HepG2 (cell line): ENCODE measurements at regions not wholly inside any gene's neighbourhood (a gene's known extent, or its start where the extent isn't known, plus 50 kb on each side); places are given as distances from the start of the nearest gene placed in this dataset.

Experiments
- ATAC-seq: fragments of 200-7000 bp; cut with Tn5 transposase; 3 replicates; pipeline ENCODE4 v1.9.1; 2020; ENCODE audit warnings: mild to moderate bottlenecking, moderate library complexity
- BruUV-seq: library from RNA; stranded (reverse); fragments of 400-500 nt; replicated peaks from 2 replicates; lab custom pipeline; 2021; lab: Mats Ljungman, UMichigan
- CTCF ChIA-PET: fragments of 300-600 bp; formaldehyde crosslinking; extraction: SDS; loops from one replicate; lab custom pipeline; 2021; ENCODE audit warnings: low total read pairs, inconsistent platforms, low intra/inter-chr PET ratio; lab: Yijun Ruan, JAX
- POLR2A ChIA-PET: fragments of 350-600 bp; sonication (Branson Sonifier 250); formaldehyde crosslinking; loops from one replicate; lab custom pipeline; 2020; ENCODE audit warnings: antibody characterized with exemption, inconsistent platforms; lab: Yijun Ruan, JAX
- DNase-seq: peaks from one replicate; pipeline ENCODE4 v3.0.0-alpha.2; 2015; ENCODE audit warnings: low spot score
- FAIRE-seq: peaks from 3 replicates; lab custom pipeline; 2011; peaks lifted over from hg19 to GRCh38; lab: Jason Lieb, UNC
- H2AFZ ChIP-seq: one replicate; pipeline ENCODE4 v1.6.1; 2011; ENCODE audit warnings: low read length, inconsistent platforms
- H3K27ac ChIP-seq: fragments of 300-600 bp; 3 replicates; pipeline ENCODE4 v1.8.0; 2011; ENCODE audit warnings: mixed run types, mild to moderate bottlenecking, mixed read lengths, low read length, inconsistent platforms; ENCODE audit not compliant: insufficient read depth; ENCODE audit errors: extremely low read length
- H3K27me3 ChIP-seq, 2 experiments: fragments of 200-600 bp in 1 of 2; 2 replicates in 1 of 2; 3 replicates in 1 of 2; pipeline versions ENCODE4 v1.6.0 to v1.8.0; 2011; ENCODE audit warnings: low read length in 2 of 2, mild to moderate bottlenecking in 2 of 2, moderate library complexity in 2 of 2, inconsistent platforms in 1 of 2; ENCODE audit not compliant: insufficient read depth in 2 of 2, control insufficient read depth in 1 of 2
- H3K36me3 ChIP-seq, 2 experiments: fragments of 200-600 bp in 1 of 2; replicated peaks in 1 of 2; 2 replicates in 1 of 2; 3 replicates in 1 of 2; pipeline versions ENCODE4 v1.5.1 to v1.8.0; 2011; ENCODE audit warnings: low read length in 2 of 2, inconsistent platforms in 1 of 2; ENCODE audit not compliant: insufficient read depth in 2 of 2, control insufficient read depth in 1 of 2
- H3K4me1 ChIP-seq: 2 replicates; pipeline ENCODE4 v1.5.1; 2012; ENCODE audit warnings: low read length, inconsistent platforms; ENCODE audit not compliant: insufficient read depth
- H3K4me2 ChIP-seq: 2 replicates; pipeline ENCODE4 v1.6.0; 2011; ENCODE audit warnings: low read depth, low read length, inconsistent platforms
- H3K4me3 ChIP-seq, 3 experiments: fragments of 200-600 bp in 1 of 3; sonication (generic), shearing (Covaris generic) in 1 of 3; replicated peaks in 1 of 3; 2 replicates each; pipeline ENCODE4 v1.5.1; 2011 to 2016; ENCODE audit warnings: low read length in 3 of 3, inconsistent platforms in 2 of 3, low read depth in 2 of 3, mild to moderate bottlenecking in 2 of 3, control low read depth in 1 of 3, mixed read lengths in 1 of 3; ENCODE audit not compliant: insufficient read depth in 1 of 3
- H3K79me2 ChIP-seq: one replicate; pipeline ENCODE4 v1.6.1; 2011; ENCODE audit warnings: low read length, inconsistent platforms; ENCODE audit not compliant: insufficient read depth
- H3K9ac ChIP-seq: 2 replicates; pipeline ENCODE4 v1.6.0; 2011; ENCODE audit warnings: mild to moderate bottlenecking, low read depth, low read length, inconsistent platforms; ENCODE audit not compliant: insufficient read depth
- H3K9me3 ChIP-seq: 2 replicates; pipeline ENCODE4 v1.5.1; 2012; ENCODE audit warnings: mild to moderate bottlenecking, low read length
- H4K20me1 ChIP-seq: 2 replicates; pipeline ENCODE4 v1.6.0; 2011; ENCODE audit warnings: inconsistent platforms, mild to moderate bottlenecking, low read length, moderate library complexity; ENCODE audit not compliant: insufficient read depth
- BCL6 ChIP-seq: IDR thresholded peaks from 2 replicates; pipeline ENCODE4 v1.6.1; 2016; ENCODE audit warnings: missing genetic modification reagents, missing compliant biosample characterization
- MZF1 ChIP-seq: sonication (generic); formaldehyde crosslinking; IDR thresholded peaks from 2 replicates; pipeline ENCODE4 v1.8.1; 2023; ENCODE audit warnings: mild to moderate bottlenecking, missing genetic modification reagents, borderline replicate concordance
- SKI ChIP-seq: fragments of 450-650 bp; IDR thresholded peaks from one replicate; pipeline ENCODE4 v1.6.1; 2018; ENCODE audit warnings: mild to moderate bottlenecking; ENCODE audit not compliant: partially characterized antibody
- ZBTB8A ChIP-seq: sonication (generic); formaldehyde crosslinking; IDR thresholded peaks from 2 replicates; pipeline ENCODE4 v1.4.0; 2020; ENCODE audit warnings: mild to moderate bottlenecking, low read depth, missing genetic modification reagents, borderline replicate concordance
- ZNF10 ChIP-seq: sonication (generic); formaldehyde crosslinking; IDR thresholded peaks from 2 replicates; pipeline ENCODE4 v1.4.0; 2020; ENCODE audit warnings: mild to moderate bottlenecking, low read depth, missing genetic modification reagents, borderline replicate concordance
- WGBS: methylation state at CpG from one replicate; pipeline ENCODE4 v1.1.6; 2017; ENCODE audit warnings: low lambda C conversion rate; 5-methylcytosine and 5-hydroxymethylcytosine counted together
- in situ Hi-C: cut with HindIII; loops from 2 replicates; pipeline ENCODE4 v1.10.0; 2017; ENCODE audit warnings: low pct_unique_long_range_greater_than_20kb; ENCODE audit not compliant: extremely low pct_ligation_motif_present
- intact Hi-C: fragments of 100-400 bp; cut with micrococcal nuclease; formaldehyde crosslinking; loops from one replicate; pipeline ENCODE4 v1.10.0; 2022; ENCODE audit not compliant: unreplicated experiment
- TF ChIP-seq, protein P1 (sequence below): sonication (generic); formaldehyde crosslinking; conservative IDR thresholded peaks from 2 replicates; pipeline ENCODE4 v1.5.0; 2020; ENCODE audit warnings: missing genetic modification reagents

DNA sequence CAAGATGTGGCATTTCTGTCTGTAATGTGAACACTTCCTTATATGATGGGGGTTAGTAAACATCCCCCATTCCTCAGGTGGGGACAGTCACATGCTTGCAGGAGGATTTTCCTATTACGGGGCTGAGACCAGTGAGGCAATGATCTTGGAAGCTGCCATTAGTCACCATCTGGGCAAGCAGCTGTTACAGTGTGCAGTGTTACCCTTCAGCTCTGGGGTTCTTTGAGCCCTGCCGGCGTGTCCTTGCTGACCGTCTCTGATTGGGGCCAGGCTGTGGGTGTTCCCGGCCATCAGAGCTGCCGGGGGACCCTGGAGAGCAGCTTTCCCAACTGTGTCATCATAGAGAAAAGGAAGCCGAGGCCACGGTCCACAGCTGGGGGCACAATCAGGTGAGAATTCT is 126.8 kb upstream of the FAM20C start:
- H3K4me1 ChIP-seq = no peaks in the 10 kb centered on the region
- TF ChIP-seq BCL6 (CRISPR knock-in tag) (no peak), ZBTB8A (CRISPR knock-in tag) (no peak), MZF1 (CRISPR knock-in tag) (no peak)
- no peak for ATAC-seq
- no peaks in the 10 kb centered on the region for H4K20me1 ChIP-seq
- no peak for DNase-seq
- no peak for FAIRE-seq
- 19% methylated on average over 4 of the region's 8 CpGs for WGBS
- H3K27me3 ChIP-seq = peaks cover 6 to 48% of the 10 kb centered on the region in 2 experiments; a peak in 3 of 5 replicates
- no peak overlapping the region for H3K27ac ChIP-seq
- H3K4me3 ChIP-seq = no peak overlapping the region
- ChIA-PET POLR2A (no interaction called here), CTCF (no interaction called here)
- no peak overlapping the region for H3K9ac ChIP-seq
- H3K9me3 ChIP-seq = no peaks in the 10 kb centered on the region
- no peak overlapping the region for H2AFZ ChIP-seq
- no TSS peak for BruUV-seq
- in situ Hi-C loops = no loop called here
- H3K4me2 ChIP-seq = no peak overlapping the region
- no peaks in the 10 kb centered on the region for H3K36me3 ChIP-seq
- intact Hi-C loops = no loop called here
- H3K79me2 ChIP-seq = no peaks in the 10 kb centered on the region

DNA sequence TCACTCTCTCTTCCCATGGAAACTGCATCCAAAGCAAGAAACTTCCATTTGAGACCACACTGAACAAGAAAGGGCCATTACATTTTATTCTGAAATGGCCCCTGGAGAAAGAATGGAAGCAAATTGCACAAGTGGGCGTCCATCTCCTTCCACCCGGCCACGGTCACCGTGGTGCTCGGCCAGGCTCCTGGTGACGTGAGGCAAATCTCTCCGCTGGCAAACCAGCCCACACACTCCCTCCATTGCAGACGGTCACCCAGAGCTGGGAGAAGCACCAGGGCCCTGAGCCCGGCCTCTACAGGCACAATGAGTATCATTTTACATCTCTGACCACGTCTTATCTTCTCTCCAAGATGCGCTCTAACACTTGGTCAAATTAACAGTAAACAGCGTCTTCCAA is 126.1 kb upstream of the FAM20C start:
- Histone ChIP-seq H3K79me2 (no peaks in the 10 kb centered on the region), H3K36me3 (no peaks in the 10 kb centered on the region), H3K27me3 (peaks cover 5 to 46% of the 10 kb centered on the region in 2 experiments; a peak in 3 of 5 replicates), H2AFZ (no peak overlapping the region), H3K4me3 (no peak overlapping the region), H3K9ac (no peak overlapping the region), H3K9me3 (no peaks in the 10 kb centered on the region), H3K4me1 (no peaks in the 10 kb centered on the region), H4K20me1 (no peaks in the 10 kb centered on the region), H3K27ac (no peak overlapping the region), H3K4me2 (no peak overlapping the region)
- FAIRE-seq = no peak
- TF ChIP-seq SKI = no peak
- no peak for TF ChIP-seq ZNF10 (CRISPR knock-in tag)
- TF ChIP-seq, protein P1, sequence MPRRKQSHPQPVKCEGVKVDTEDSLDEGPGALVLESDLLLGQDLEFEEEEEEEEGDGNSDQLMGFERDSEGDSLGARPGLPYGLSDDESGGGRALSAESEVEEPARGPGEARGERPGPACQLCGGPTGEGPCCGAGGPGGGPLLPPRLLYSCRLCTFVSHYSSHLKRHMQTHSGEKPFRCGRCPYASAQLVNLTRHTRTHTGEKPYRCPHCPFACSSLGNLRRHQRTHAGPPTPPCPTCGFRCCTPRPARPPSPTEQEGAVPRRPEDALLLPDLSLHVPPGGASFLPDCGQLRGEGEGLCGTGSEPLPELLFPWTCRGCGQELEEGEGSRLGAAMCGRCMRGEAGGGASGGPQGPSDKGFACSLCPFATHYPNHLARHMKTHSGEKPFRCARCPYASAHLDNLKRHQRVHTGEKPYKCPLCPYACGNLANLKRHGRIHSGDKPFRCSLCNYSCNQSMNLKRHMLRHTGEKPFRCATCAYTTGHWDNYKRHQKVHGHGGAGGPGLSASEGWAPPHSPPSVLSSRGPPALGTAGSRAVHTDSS (CRISPR knock-in tag) = no peak
- no peak for DNase-seq
- 42% methylated on average over 11 of the region's 12 CpGs for WGBS
- POLR2A ChIA-PET = no interaction called here
- intact Hi-C loops (no loop called here), in situ Hi-C loops (no loop called here)
- no peak for ATAC-seq
- CTCF ChIA-PET = no interaction called here
- no TSS peak for BruUV-seq
